Endothelial cell of umbilical vein (primary cell): ENCODE measurements at regions not wholly inside any gene's neighbourhood (a gene's known extent, or its start where the extent isn't known, plus 50 kb on each side); places are given as distances from the start of the nearest gene placed in this dataset.

ENCODE experiments used
- BruUV-seq: library from RNA; stranded (reverse); fragments of 400-500 nt; replicated peaks from 2 replicates; lab custom pipeline; 2021; lab: Mats Ljungman, UMichigan
- CTCF ChIA-PET: fragments of 300-600, 350-600 bp; sonication (Branson Sonifier 250); formaldehyde crosslinking; loops from one replicate; lab custom pipeline; 2021; ENCODE audit warnings: antibody characterized with exemption, inconsistent platforms; lab: Charles Lee
- POLR2A ChIA-PET: fragments of 300-600, 350-600 bp; sonication (Branson Sonifier 250); formaldehyde crosslinking; loops from one replicate; lab custom pipeline; 2021; ENCODE audit warnings: antibody characterized with exemption, inconsistent platforms; lab: Charles Lee
- DNase-seq: peaks from one replicate; pipeline ENCODE4 v3.0.0-alpha.2; 2011; ENCODE audit warnings: low read depth, low spot score
- FAIRE-seq: peaks from 2 replicates; lab custom pipeline; 2011; peaks lifted over from hg19 to GRCh38; lab: Jason Lieb, UNC
- H2AFZ ChIP-seq: 2 replicates; pipeline ENCODE4 v1.6.0; 2012; ENCODE audit warnings: low read depth, low read length, control low read depth, inconsistent platforms
- H3K27ac ChIP-seq: 2 replicates; pipeline ENCODE4 v1.5.1; 2011; ENCODE audit warnings: low read depth, mild to moderate bottlenecking, control low read depth, low read length, moderate library complexity; ENCODE audit not compliant: insufficient read depth
- H3K27me3 ChIP-seq, 2 experiments: 2 replicates each; pipeline versions ENCODE4 v1.6.0 to v1.6.1; 2011; ENCODE audit warnings: low read length in 2 of 2, mixed read lengths in 1 of 2; ENCODE audit not compliant: control insufficient read depth in 2 of 2, insufficient read depth in 2 of 2
- H3K36me3 ChIP-seq, 2 experiments: 2 replicates in 1 of 2; 3 replicates in 1 of 2; pipeline ENCODE4 v1.5.1; 2011; ENCODE audit warnings: low read length in 2 of 2, mild to moderate bottlenecking in 1 of 2, moderate library complexity in 1 of 2; ENCODE audit not compliant: control insufficient read depth in 2 of 2, insufficient read depth in 2 of 2; ENCODE audit errors: extremely low read depth in 1 of 2
- H3K4me1 ChIP-seq: 3 replicates; pipeline ENCODE4 v1.5.1; 2011; ENCODE audit warnings: mild to moderate bottlenecking, low read length; ENCODE audit not compliant: control insufficient read depth, insufficient read depth; ENCODE audit errors: extremely low read depth
- H3K4me2 ChIP-seq: 2 replicates; pipeline ENCODE4 v1.6.1; 2011; ENCODE audit warnings: low read length, control low read depth, mixed read lengths; ENCODE audit not compliant: insufficient read depth
- H3K4me3 ChIP-seq, 3 experiments: fragments of 200-600 bp in 1 of 3; sonication (generic), shearing (Covaris generic) in 1 of 3; replicated peaks in 1 of 3; 2 replicates each; pipeline ENCODE4 v1.5.1; 2011 to 2016; ENCODE audit warnings: control low read depth in 3 of 3, low read length in 3 of 3, mild to moderate bottlenecking in 2 of 3, inconsistent platforms in 1 of 3, low read depth in 1 of 3, moderate library complexity in 1 of 3; ENCODE audit not compliant: insufficient read depth in 1 of 3
- H3K79me2 ChIP-seq: 2 replicates; pipeline ENCODE4 v1.6.0; 2012; ENCODE audit warnings: low read length, inconsistent platforms; ENCODE audit not compliant: control insufficient read depth, insufficient read depth
- H3K9ac ChIP-seq: replicated peaks from 2 replicates; pipeline ENCODE3; 2011; ENCODE audit warnings: low read length, control low read depth; ENCODE audit not compliant: insufficient read depth; ENCODE audit errors: extremely low read depth
- H3K9me1 ChIP-seq: replicated peaks from 3 replicates; pipeline ENCODE4 v1.6.0; 2011; ENCODE audit warnings: mild to moderate bottlenecking, low read length; ENCODE audit not compliant: control insufficient read depth, insufficient read depth; ENCODE audit errors: extremely low read depth
- H3K9me3 ChIP-seq: replicated peaks from 2 replicates; pipeline ENCODE4 v1.5.1; 2012; ENCODE audit warnings: low read length, inconsistent platforms; ENCODE audit not compliant: control insufficient read depth, insufficient read depth
- H4K20me1 ChIP-seq: replicated peaks from 2 replicates; pipeline ENCODE3; 2011; ENCODE audit warnings: mild to moderate bottlenecking, low read length; ENCODE audit not compliant: control insufficient read depth, insufficient read depth; ENCODE audit errors: extremely low read depth
- CTCF ChIP-seq, 2 donors: IDR thresholded peaks; 1 replicate in 1 of 2; 2 replicates in 1 of 2; pipeline ENCODE4 v1.5.1; 2011; ENCODE audit warnings: low read length in 2 of 2, mild to moderate bottlenecking in 2 of 2, moderate library complexity in 2 of 2, control low read depth in 1 of 2, inconsistent platforms in 1 of 2, low read depth in 1 of 2; ENCODE audit not compliant: insufficient read depth in 1 of 2; ENCODE audit errors: extremely low read depth in 1 of 2
- EZH2 ChIP-seq: IDR thresholded peaks from 2 replicates; pipeline ENCODE4 v1.6.1; 2012; ENCODE audit warnings: borderline replicate concordance, low read depth, mild to moderate bottlenecking, moderate library complexity, low read length, inconsistent platforms; ENCODE audit not compliant: severe bottlenecking
- FOS ChIP-seq: IDR thresholded peaks from 2 replicates; pipeline ENCODE4 v1.6.1; 2011; ENCODE audit warnings: mild to moderate bottlenecking, low read length, moderate library complexity, borderline replicate concordance; ENCODE audit not compliant: insufficient read depth
- GATA2 ChIP-seq: IDR thresholded peaks from 2 replicates; pipeline ENCODE4 v1.7.0; 2011; ENCODE audit warnings: low read depth, mild to moderate bottlenecking, moderate library complexity, mixed read lengths, low read length; ENCODE audit not compliant: insufficient read length, insufficient read depth
- JUN ChIP-seq: IDR thresholded peaks from 2 replicates; pipeline ENCODE4 v1.6.1; 2011; ENCODE audit warnings: borderline replicate concordance, low read depth; ENCODE audit not compliant: insufficient read length, insufficient read depth
- MYC ChIP-seq: IDR thresholded peaks from one replicate; pipeline ENCODE4 v1.6.1; 2011; ENCODE audit warnings: mild to moderate bottlenecking, low read depth, low read length
- POLR2A ChIP-seq: IDR thresholded peaks from 2 replicates; pipeline ENCODE4 v1.6.1; 2012; ENCODE audit warnings: low read depth, mild to moderate bottlenecking, control low read depth, low read length
- POLR2AphosphoS5 ChIP-seq: IDR thresholded peaks from 2 replicates; pipeline ENCODE4 v1.6.1; 2012; ENCODE audit warnings: low read depth, mild to moderate bottlenecking, control low read depth, low read length, moderate library complexity; ENCODE audit not compliant: insufficient read depth
- dilution Hi-C: fragments of 300-500 bp; cut with MboI; formaldehyde crosslinking; loops from one replicate; pipeline ENCODE4 v1.15.0; 2019; ENCODE audit warnings: low sequenced_read_pairs; ENCODE audit not compliant: extremely low pct_ligation_motif_present
- intact Hi-C: fragments of 100-400 bp; cut with micrococcal nuclease; formaldehyde crosslinking; loops from one replicate; pipeline ENCODE4 v1.10.0; 2022
- TF ChIP-seq, protein P1 (sequence below): IDR thresholded peaks from 2 replicates; pipeline ENCODE4 v1.6.1; 2011; ENCODE audit not compliant: insufficient read depth, insufficient read length

DNA sequence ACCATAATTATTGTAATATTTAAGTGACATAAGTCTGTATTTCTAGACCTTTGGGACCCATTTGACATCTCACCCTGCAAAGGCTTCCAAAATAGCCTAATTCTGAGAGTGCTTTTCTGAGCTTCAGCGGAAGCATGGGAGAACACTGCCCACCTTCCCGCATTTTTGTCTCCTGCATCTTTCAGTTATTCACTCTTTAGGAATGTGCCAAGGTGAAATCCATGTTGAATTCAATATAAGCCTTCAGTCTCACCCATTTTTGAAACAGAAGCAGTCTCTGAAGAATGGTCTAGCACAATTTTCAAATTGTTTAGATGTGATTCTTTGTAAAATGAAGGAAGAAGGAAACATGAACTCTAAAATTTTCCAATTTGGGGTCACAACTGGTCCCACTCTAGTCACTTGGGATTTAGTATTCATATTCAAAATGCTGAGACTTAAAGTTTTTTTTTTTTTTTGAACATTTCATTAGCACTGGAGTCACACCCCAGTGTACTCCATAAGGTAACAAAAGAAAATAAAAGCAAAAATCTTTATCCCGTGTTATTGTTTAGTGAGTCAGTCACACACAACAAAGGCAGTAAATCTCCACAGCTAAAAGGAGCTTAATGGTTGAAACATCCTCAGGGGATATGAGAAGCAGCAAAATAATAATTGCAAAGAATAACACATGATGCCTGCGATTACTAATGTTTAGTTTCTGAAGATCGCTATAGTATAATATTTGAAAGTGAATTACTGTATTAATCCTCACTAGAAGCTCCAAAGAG is 479.9 kb upstream of the BTBD3 start:
- H3K4me1 ChIP-seq: no peaks in the 10 kb centered on the region
- no peak for FAIRE-seq
- no peaks in the 10 kb centered on the region for H3K9me1 ChIP-seq
- H3K4me2 ChIP-seq: no peak overlapping the region
- no peak for TF ChIP-seq CTCF (IDR thresholded peaks at IDR 0.05; ENCODE audit: extremely low read depth in 1 of 2, insufficient read depth in 1 of 2, low read depth in 1 of 2, low read length in 2 of 2)
- H3K9ac ChIP-seq: no peak overlapping the region
- H3K4me3 ChIP-seq: no peak overlapping the region
- H3K27ac ChIP-seq: no peak overlapping the region
- H2AFZ ChIP-seq: no peak overlapping the region
- H3K27me3 ChIP-seq: no peaks in the 10 kb centered on the region
- no peaks in the 10 kb centered on the region for H4K20me1 ChIP-seq
- intact Hi-C loops: no loop called here
- H3K36me3 ChIP-seq: no peaks in the 10 kb centered on the region
- no peak for DNase-seq
- dilution Hi-C loops: no loop called here
- CTCF ChIA-PET: no interaction called here
- H3K9me3 ChIP-seq: no peaks in the 10 kb centered on the region
- BruUV-seq: no TSS peak
- POLR2A ChIA-PET: no interaction called here
- no peaks in the 10 kb centered on the region for H3K79me2 ChIP-seq

GRCh38 chr20:11438412-11438811 is 479.3 kb upstream of the BTBD3 start:
- H3K27ac ChIP-seq: no peak overlapping the region
- TF ChIP-seq GATA2 (no peak), JUN (no peak), MYC (no peak), CTCF (IDR thresholded peaks at IDR 0.05; ENCODE audit: extremely low read depth in 1 of 2, insufficient read depth in 1 of 2, low read depth in 1 of 2, low read length in 2 of 2) (no peak), FOS (no peak), POLR2AphosphoS5 (no peak), EZH2 (no peak), POLR2A (no peak)
- TF ChIP-seq, protein P1, sequence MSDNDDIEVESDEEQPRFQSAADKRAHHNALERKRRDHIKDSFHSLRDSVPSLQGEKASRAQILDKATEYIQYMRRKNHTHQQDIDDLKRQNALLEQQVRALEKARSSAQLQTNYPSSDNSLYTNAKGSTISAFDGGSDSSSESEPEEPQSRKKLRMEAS: no peak
- BruUV-seq: no TSS peak
- DNase-seq (no peak), FAIRE-seq (no peak)
- no peaks in the 10 kb centered on the region for H3K79me2 ChIP-seq
- H3K27me3 ChIP-seq: no peaks in the 10 kb centered on the region
- H3K9ac ChIP-seq: no peak overlapping the region
- no peak overlapping the region for H3K4me2 ChIP-seq
- H4K20me1 ChIP-seq: no peaks in the 10 kb centered on the region
- H3K9me3 ChIP-seq: no peaks in the 10 kb centered on the region
- H3K4me1 ChIP-seq: no peaks in the 10 kb centered on the region
- H3K36me3 ChIP-seq: no peaks in the 10 kb centered on the region
- H3K9me1 ChIP-seq: no peaks in the 10 kb centered on the region
- intact Hi-C loops (no loop called here), dilution Hi-C loops (no loop called here)
- ChIA-PET POLR2A (no interaction called here), CTCF (no interaction called here)
- H3K4me3 ChIP-seq: no peak overlapping the region
- no peak overlapping the region for H2AFZ ChIP-seq
